KOPT-K1 (cell line): ENCODE measurements at regions not wholly inside any gene's neighbourhood (a gene's known extent, or its start where the extent isn't known, plus 50 kb on each side); places are given as distances from the start of the nearest gene placed in this dataset.

Experiments used
- H3K27ac ChIP-seq: fragments of 200-600 bp; sonication (generic); 2 replicates; pipeline ENCODE4 v1.5.1; 2016; ENCODE audit warnings: antibody characterized with exemption, mild to moderate bottlenecking, low read depth, low read length; ENCODE audit not compliant: poor library complexity, severe bottlenecking
- H3K36me3 ChIP-seq: fragments of 200-600 bp; sonication (generic); 2 replicates; pipeline ENCODE4 v1.5.1; 2017; ENCODE audit warnings: antibody characterized with exemption, mild to moderate bottlenecking, low read length, moderate library complexity; ENCODE audit not compliant: insufficient read depth
- H3K9me3 ChIP-seq: fragments of 200-600 bp; sonication (generic); 2 replicates; pipeline ENCODE4 v1.5.1; 2017; ENCODE audit warnings: antibody characterized with exemption, low read length, mild to moderate bottlenecking; ENCODE audit not compliant: insufficient read depth, poor library complexity, severe bottlenecking

- H3K27ac ChIP-seq: no peak overlapping the region
- no peaks in the 10 kb centered on the region for H3K36me3 ChIP-seq
- H3K9me3 ChIP-seq: no peaks in the 10 kb centered on the region
Observed at GRCh38 chr16:11448796-11449416, 103.6 kb downstream of the RMI2 start.

- Histone ChIP-seq H3K27ac (no peak overlapping the region), H3K36me3 (no peaks in the 10 kb centered on the region), H3K9me3 (no peaks in the 10 kb centered on the region)
Observed at GRCh38 chr16:11449716-11450115, 104.5 kb downstream of the RMI2 start.

- Histone ChIP-seq H3K36me3 (no peaks in the 10 kb centered on the region), H3K27ac (no peak overlapping the region), H3K9me3 (no peaks in the 10 kb centered on the region)
Observed at GRCh38 chr16:11450136-11450535, 104.9 kb downstream of the RMI2 start.

- Histone ChIP-seq H3K27ac (no peak overlapping the region), H3K9me3 (no peaks in the 10 kb centered on the region), H3K36me3 (no peaks in the 10 kb centered on the region)
Observed at GRCh38 chr16:11452298-11452697, 107.0 kb downstream of the RMI2 start.

- Histone ChIP-seq H3K36me3 (no peaks in the 10 kb centered on the region), H3K27ac (no peak overlapping the region)
Observed at GRCh38 chr16:11452746-11453389, 107.6 kb downstream of the RMI2 start.

GRCh38 chr16:11456741-11457140 lies 111.5 kb downstream of the RMI2 start:
- H3K36me3 ChIP-seq: no peaks in the 10 kb centered on the region
- H3K9me3 ChIP-seq: no peaks in the 10 kb centered on the region
- H3K27ac ChIP-seq: no peak overlapping the region

More at GRCh38 chr16:11452746-11453389, 107.6 kb downstream of the RMI2 start:
- H3K9me3 ChIP-seq: no peaks in the 10 kb centered on the region

GRCh38 chr16:11459722-11460121 lies 114.5 kb downstream of the RMI2 start:
- Histone ChIP-seq H3K27ac (no peak overlapping the region), H3K36me3 (no peaks in the 10 kb centered on the region), H3K9me3 (no peaks in the 10 kb centered on the region)

GRCh38 chr16:11460820-11461594 lies 115.7 kb downstream of the RMI2 start:
- Histone ChIP-seq H3K27ac (no peak overlapping the region), H3K9me3 (no peaks in the 10 kb centered on the region), H3K36me3 (no peaks in the 10 kb centered on the region)

- Histone ChIP-seq H3K36me3 (no peaks in the 10 kb centered on the region), H3K9me3 (no peaks in the 10 kb centered on the region), H3K27ac (no peak overlapping the region)
Observed at GRCh38 chr16:11461595-11461990, 116.3 kb downstream of the RMI2 start.

- Histone ChIP-seq H3K27ac (no peak overlapping the region), H3K9me3 (no peaks in the 10 kb centered on the region), H3K36me3 (no peaks in the 10 kb centered on the region)
Observed at GRCh38 chr16:11462036-11462435, 116.8 kb downstream of the RMI2 start.

GRCh38 chr16:11462861-11463260 lies 117.6 kb downstream of the RMI2 start:
- Histone ChIP-seq H3K36me3 (no peaks in the 10 kb centered on the region), H3K9me3 (no peaks in the 10 kb centered on the region), H3K27ac (no peak overlapping the region)

GRCh38 chr16:11464241-11464640 lies 119.0 kb downstream of the RMI2 start:
- H3K9me3 ChIP-seq: no peaks in the 10 kb centered on the region
- no peaks in the 10 kb centered on the region for H3K36me3 ChIP-seq

GRCh38 chr16:11465675-11466074 lies 120.4 kb downstream of the RMI2 start:
- Histone ChIP-seq H3K9me3 (no peaks in the 10 kb centered on the region), H3K27ac (no peak overlapping the region), H3K36me3 (no peaks in the 10 kb centered on the region)

More at GRCh38 chr16:11464241-11464640, 119.0 kb downstream of the RMI2 start:
- no peak overlapping the region for H3K27ac ChIP-seq

- Histone ChIP-seq H3K36me3 (no peaks in the 10 kb centered on the region), H3K27ac (no peak overlapping the region), H3K9me3 (no peaks in the 10 kb centered on the region)
Observed at GRCh38 chr16:11470676-11471415, 115.9 kb downstream of the LITAF start.

- Histone ChIP-seq H3K27ac (no peak overlapping the region), H3K36me3 (no peaks in the 10 kb centered on the region), H3K9me3 (no peaks in the 10 kb centered on the region)
Observed at GRCh38 chr16:11471548-11471947, 115.2 kb downstream of the LITAF start.
